RPMI8226 (cell line): ENCODE measurements at regions not wholly inside any gene's neighbourhood (a gene's known extent, or its start where the extent isn't known, plus 50 kb on each side); places are given as distances from the start of the nearest gene placed in this dataset.
"Not testable (repeated sequence)": the region's sequence is repeated elsewhere in the genome, so short reads cannot be mapped to it uniquely, and the experiment has no call there.

Experiments
- DNase-seq: peaks from one replicate; pipeline ENCODE4 v3.0.0-alpha.2; 2015

GRCh38 chr4:114088481-114088880, 109.0 kb upstream of the ARSJ start:
- no peak for DNase-seq

GRCh38 chr4:114091546-114091945, 112.1 kb upstream of the ARSJ start:
- DNase-seq = no peak

- no peak for DNase-seq
Measured at GRCh38 chr4:114093221-114093715, 113.8 kb upstream of the ARSJ start.

- no peak for DNase-seq
Measured at GRCh38 chr4:114100288-114101031, 121.0 kb upstream of the ARSJ start.

- DNase-seq = no peak
Measured at GRCh38 chr4:114103908-114104307, 124.5 kb upstream of the ARSJ start.

- no peak for DNase-seq
Measured at GRCh38 chr4:114108869-114109268, 129.4 kb upstream of the ARSJ start.

- DNase-seq = no peak
Measured at GRCh38 chr4:114109776-114110175, 130.3 kb upstream of the ARSJ start.

GRCh38 chr4:114115526-114115925, 136.1 kb upstream of the ARSJ start:
- DNase-seq = no peak

- no peak for DNase-seq
Measured at GRCh38 chr4:114116861-114117260, 137.4 kb upstream of the ARSJ start.

- DNase-seq = no peak
Measured at GRCh38 chr4:114121221-114121620, 141.8 kb upstream of the ARSJ start.

- DNase-seq = no peak
Measured at GRCh38 chr4:114132199-114132598, 152.8 kb upstream of the ARSJ start.

- DNase-seq = no peak
Measured at GRCh38 chr4:114132830-114133229, 153.4 kb upstream of the ARSJ start.

GRCh38 chr4:114136069-114136468, 156.6 kb upstream of the ARSJ start:
- DNase-seq = no peak

- no peak for DNase-seq
Measured at GRCh38 chr4:114137984-114138383, 158.5 kb upstream of the ARSJ start.

- DNase-seq = no peak
Measured at GRCh38 chr4:114146947-114147618, 167.6 kb upstream of the ARSJ start.

- not testable (repeated sequence) for DNase-seq
Measured at GRCh38 chr4:114147619-114148208, 168.3 kb upstream of the ARSJ start.

- not testable (repeated sequence) for DNase-seq
Measured at GRCh38 chr4:114148372-114149070, 169.1 kb upstream of the ARSJ start.

- no peak for DNase-seq
Measured at GRCh38 chr4:114156371-114156770, 176.9 kb upstream of the ARSJ start.

GRCh38 chr4:114161809-114162208, 182.4 kb upstream of the ARSJ start:
- no peak for DNase-seq

GRCh38 chr4:114163051-114163450, 183.6 kb upstream of the ARSJ start:
- no peak for DNase-seq

- no peak for DNase-seq
Measured at GRCh38 chr4:114173968-114174367, 194.5 kb upstream of the ARSJ start.

GRCh38 chr4:114177628-114178027, 198.2 kb upstream of the ARSJ start:
- DNase-seq = no peak

- no peak for DNase-seq
Measured at GRCh38 chr4:114178392-114178791, 198.9 kb upstream of the ARSJ start.
